SKM-1 treated with dmso at 0.1 percent for 144 hours (cell line): ENCODE measurements at regions not wholly inside any gene's neighbourhood (a gene's known extent, or its start where the extent isn't known, plus 50 kb on each side); places are given as distances from the start of the nearest gene placed in this dataset.

Experiments used
- DNase-seq: peaks from one replicate; lab custom pipeline; 2025; ENCODE audit not compliant: unreplicated experiment; lab: John Stamatoyannopoulos, UW

DNA sequence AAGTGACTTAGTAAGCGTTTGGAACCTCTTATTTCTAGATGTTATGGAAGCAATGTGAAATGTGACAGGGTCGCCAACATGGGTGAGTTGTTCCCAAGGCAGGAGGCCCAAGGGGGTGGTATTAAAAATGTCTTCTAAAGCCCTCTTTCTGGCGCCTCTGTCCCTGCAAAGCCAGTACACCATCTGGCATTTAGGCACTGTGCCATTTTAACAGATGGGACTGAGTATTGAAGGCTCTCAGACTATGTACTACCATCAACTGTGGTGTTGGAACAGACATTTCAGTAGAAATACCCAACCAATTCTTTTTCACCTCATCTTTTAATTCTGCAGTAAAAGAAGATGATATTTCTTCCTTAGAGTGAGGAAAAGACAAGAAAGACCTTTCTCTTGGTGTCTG, 384.5 kb upstream of the MMADHC start:
- no peak for DNase-seq

DNA sequence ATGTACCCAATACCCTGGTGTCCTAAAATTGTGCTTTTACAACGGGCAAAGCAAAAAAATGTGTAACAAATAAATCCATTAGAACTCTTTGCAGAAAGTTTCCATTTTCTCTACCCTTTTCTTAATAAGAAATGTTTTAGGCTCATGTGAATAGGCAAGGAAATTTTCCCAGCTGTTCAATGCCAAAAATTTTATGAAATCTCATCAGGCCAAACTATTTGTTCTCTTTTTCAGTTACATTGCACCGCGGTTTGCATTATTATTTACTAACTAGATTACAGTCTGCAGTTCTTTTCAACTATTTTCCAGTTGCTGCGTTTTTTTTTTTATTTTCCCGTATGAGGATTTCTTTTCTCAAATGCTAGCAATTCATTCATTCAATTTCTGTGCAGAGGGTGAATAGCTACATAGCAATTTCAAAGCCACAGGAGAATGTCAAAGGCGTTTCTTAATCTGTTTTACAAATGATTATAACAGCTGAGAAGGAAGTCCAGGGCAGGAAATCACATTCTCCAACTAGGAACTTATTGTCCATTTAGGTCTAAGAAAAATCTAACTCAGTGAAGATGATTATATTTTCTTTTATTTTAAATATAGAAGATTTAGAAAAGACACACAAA, 367.5 kb upstream of the MMADHC start:
- DNase-seq, result no peak

DNA sequence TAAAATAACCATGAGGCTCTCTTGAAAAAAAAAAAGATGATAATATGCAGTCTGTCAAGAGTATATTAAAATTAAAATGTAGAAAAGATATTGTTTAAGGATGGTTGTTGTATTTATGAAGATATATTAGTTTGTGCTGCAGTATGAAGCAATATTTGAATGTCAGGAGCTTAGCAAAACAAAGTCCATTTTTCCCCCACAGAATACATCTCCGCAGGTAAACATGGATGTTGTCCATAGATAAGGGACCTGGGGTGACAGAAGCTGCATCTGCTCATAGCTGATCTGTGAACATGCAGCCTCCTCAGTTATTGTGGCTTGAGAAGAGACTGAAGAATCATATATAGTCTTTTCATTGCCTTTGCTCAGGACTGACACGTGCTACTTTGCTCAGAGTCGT, 366.1 kb upstream of the MMADHC start:
- no peak for DNase-seq

DNA sequence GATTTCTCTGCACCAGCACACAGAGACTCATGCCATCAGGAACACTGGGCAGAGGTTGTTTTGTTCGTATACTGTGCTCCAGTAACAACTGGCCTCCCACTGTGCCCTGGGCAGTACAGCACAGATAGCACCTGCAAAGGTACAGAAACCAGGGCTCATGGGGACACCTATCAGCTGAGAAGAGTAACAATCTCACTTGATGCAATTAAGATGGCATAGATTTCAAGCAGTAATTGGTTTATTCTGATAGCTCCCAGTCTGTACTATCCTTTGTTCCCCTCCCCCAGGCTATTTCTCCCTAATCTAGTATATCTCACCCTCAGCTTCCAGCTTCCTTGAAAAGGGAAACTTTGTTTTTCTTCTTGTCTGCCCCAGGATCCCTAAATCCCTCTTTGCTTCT, 343.9 kb upstream of the MMADHC start:
- DNase-seq, result no peak

DNA sequence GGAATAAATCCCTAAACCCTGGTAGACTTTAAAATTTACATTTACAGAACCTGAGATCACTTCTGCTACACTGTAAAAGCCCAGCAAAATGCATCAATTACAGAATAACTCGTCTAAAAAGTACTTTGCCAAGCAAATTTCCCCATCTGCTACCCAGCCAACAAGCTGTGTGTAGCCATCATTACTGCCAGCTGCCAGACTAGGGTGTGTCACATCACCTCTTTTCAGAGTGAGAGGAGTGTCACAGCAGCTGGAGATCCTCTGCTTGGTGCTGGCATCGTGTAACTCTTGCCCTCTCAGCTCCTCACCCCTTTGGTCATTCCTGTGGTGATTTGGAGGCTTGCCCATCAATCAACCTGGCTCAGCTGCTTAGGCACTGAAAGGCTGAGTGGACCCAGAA, 340.4 kb upstream of the MMADHC start:
- DNase-seq, result no peak

DNA sequence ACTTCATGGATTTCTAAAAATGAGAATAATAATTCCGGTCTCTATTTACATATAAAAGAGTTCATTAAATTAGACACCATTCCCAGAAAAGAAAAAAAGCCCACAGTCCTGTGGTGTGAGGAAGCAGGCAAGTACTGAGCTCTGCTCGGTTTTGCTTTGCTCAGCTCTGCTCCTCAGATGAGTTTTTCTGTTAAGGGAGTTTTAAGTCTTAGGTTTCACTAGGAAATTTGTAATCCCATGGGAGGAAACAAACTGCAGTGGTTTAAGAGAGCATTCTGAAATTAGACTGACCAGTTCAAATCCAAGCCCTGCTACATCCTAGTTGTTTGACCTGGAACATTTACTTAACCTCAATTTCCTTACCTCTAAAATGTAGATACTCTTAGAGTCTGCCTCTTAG, 338.6 kb upstream of the MMADHC start:
- DNase-seq, result no peak

DNA sequence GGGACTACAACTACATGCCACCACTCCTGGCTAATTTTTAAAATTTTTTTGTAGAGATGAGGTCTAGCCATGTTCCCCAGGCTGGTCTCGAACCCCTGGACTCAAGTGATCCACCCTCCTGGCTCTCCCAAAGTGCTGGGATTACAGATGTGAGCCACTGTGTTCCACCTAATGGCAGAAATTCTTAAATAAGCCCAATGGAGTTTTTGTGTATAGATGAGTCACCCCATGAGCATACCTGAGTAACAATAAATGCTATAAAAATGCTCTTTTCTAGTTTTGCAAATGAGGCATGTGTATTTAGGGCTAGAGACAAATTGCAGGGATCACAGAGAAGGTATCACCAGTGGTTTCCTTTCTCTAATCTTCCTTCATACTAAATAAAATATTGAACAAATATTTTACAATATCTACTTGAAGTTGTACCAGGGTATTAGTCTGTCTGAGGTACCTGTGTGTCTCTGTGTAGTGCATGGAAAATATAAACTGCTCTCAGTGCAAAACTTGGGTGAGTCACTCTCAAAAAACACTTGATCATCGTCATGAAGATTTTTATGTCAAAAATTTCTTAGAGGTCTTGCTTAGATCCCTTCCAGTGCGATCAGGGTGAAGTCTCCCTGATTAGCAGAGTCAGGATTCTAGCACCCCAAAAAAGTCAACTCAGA, 337.1 kb upstream of the MMADHC start:
- no peak for DNase-seq

DNA sequence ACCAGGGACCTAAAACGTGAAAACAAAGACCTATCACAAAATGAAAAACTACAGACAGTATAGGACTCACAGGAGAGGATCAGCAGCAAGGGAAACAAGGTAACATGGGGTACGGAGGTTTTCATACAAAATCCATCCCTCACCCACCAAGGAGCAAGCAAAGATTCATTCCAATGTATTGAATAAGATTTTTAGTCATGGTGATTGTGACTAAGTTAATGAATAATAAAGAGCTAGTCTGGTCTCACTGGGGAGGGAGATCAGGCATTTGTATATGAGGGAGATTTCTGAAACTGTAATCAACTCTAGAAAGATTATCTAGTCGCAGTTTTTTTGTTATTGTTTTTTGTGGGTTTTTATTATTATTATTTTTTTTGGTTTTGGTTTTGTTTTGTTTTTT, 336.5 kb upstream of the MMADHC start:
- DNase-seq, result no peak

DNA sequence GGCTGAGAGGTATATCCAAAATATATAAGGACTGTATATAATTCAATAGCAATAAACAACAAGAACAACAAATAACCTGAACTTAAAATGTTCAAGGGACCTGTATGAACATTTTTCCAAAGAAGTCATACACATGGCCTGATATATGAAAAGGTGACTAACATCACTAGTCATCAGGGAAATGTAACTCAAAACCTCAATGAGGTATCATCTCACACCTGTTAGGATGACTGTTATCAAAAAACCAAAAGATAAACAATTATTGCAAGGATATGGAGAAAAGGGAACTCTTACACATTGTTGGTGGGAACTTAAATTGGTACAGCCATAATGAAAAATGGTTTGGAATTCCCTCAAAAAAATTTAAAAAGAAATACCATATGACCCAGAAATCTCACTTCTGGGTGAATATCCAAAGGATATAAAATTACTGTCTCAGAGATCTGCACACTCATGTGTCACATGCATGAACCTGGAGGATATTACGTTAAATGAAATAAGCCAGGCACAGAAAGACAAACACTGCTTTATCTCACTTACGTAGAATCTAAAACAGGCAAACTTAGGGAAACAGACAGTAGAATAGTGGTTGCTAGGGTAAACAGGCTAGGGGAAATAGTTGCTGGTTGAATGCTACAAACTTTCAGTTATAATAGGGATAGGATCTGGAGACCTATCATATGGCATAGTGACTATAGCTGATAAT, 334.5 kb upstream of the MMADHC start:
- DNase-seq, result no peak

DNA sequence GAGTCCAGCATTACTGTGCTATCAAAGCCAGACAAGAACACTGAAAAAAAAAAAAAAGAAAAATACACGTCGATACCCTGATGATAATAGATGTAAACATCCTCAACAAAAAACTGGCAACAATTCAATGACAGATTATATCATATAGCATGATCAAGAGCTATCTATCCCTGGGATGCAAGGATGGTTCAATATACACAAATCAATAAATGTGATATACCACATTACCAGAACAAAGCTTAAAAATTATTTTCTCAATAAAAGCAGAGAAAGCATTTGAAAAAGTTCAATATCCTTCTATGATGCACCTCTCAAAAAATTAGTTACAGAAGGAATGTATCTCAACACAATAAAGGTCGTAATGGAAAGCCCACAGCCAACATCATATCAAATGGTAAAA, 332.8 kb upstream of the MMADHC start:
- DNase-seq, result no peak

DNA sequence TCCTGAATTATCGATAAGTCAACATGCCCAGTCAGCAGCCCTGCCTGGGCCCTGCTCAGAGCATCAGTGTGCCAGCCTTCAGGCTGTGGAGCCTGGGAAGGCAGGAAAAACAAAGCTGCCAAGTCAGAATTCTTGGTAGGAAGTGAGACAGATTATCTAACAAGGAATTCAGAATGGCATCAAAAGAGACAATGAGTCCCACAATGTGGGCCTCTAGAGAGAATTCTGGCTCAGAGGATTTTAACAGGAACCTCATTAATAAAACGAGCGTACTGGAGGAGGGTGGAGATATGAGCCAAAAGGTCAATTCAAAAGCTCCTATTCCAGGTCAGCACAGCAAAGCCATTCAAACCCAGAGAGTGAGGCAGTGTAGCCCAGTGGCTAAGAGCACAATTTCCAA, 327.6 kb upstream of the MMADHC start:
- DNase-seq, result no peak

DNA sequence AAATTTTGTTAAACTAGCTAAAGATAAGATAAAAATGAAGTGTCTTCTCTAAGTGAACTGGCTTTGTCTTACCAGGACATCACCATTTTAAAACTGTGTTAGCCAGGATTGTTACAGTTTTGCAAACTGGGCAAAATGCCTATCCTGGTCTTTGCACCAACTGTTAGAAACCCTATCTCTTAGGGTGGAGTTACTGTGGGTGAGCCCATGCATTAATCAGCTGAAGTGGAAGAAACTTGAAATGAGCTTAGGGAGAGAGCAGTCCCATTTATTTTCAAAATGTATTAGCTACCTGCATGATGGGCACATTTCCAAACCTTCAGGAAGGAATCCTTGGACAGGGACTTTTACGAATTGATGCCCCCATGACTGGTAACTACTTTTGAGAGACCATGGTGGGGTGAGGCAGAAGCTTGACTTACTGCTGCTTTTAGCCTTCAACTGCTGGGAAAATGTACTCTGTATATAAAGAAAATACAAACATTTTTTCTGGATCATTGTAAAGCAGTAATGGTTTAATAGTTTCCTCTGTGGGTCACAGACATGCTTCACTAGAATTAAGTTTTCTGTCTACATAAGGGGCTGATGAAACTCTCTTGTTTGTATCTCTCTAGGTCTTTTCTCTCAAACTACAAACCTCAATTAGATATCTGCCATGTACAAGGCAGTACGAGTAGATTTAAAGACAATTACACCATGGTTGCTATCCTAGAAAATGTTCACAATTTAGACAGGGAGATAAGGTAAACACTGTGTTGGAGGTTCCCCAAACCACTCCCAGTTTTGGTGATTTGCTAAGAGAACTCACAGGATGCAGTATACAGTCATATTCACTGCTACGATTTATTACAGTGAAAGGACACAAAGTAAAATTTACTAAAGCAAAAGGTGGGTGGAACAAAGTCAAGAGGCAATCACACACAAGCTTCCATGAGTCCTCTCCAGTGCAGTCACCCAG, 321.4 kb upstream of the MMADHC start:
- DNase-seq, result no peak

DNA sequence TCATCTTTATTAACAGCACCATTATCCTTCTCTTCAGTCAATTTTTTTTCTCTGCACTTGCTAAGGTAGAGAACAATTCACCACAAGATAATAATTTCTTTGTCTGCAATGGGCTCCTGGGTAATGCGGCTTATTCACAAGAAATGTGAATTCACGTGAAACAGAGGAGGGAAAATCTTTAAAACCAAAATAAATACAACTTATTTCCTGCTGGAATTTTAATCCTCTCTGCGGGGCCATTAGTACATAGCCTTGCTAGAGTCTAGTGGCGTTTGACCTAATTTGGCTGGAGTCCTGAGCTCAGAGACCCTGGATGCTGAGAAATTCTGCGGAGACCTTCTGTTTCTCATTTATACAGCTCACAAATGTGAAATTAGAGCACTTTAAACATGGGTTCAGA, 319.3 kb upstream of the MMADHC start:
- no peak for DNase-seq

DNA sequence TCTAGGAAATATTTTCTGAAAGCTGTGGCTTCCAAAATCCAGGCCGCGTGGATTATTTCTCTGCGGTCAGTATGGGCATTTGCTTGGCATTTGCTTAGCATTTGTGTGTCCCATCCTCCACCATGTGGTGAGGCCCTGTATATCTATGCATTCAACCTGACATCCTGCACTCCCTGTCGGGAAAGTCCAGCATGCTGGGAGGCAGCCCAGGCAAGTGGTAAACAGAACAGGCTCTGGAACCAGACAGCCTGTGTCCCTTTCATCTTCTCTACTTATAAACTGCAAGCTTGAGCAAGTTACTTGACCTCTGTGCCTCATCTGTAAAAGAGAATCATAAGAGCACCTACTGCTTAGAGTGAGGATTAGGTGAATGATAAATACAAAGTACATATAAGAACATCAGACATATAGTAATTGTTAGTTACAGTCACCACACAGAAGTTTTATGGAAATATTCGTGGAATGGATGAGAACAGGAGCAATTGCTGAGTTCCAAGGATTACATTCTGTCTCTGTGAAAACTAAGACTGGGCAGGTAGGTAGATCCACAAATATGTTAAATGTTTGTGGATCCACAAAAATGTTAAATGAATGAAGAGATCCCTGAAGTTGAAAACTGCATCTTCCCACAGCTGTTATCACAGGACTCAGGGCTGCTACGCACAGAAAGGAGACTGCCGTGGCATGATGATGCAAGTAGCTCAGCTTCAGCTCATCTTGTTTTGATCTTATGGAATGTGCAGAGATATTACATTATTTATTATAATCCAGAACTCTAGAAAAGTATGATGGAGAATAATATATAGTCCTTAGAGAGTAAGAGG, 317.0 kb upstream of the MMADHC start:
- no peak for DNase-seq

DNA sequence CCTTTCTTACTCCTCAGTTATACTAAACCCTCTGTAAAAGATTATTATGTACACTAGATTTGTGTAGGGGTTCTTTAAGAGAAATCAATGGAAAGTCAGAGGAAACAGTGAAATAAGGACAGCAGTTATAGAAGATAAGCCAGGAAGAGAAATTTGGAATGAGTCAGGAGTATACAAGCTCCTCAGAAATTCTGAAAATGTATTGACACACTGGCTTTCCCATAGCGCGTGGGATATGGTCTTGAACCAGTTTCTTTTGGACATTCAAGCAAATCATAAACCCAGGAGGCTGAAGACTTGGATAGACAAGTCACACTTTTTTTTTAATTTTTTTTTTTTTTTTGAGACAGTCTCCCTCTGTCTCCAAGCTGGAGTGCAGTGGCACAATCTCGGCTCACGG, 316.1 kb upstream of the MMADHC start:
- no peak for DNase-seq

DNA sequence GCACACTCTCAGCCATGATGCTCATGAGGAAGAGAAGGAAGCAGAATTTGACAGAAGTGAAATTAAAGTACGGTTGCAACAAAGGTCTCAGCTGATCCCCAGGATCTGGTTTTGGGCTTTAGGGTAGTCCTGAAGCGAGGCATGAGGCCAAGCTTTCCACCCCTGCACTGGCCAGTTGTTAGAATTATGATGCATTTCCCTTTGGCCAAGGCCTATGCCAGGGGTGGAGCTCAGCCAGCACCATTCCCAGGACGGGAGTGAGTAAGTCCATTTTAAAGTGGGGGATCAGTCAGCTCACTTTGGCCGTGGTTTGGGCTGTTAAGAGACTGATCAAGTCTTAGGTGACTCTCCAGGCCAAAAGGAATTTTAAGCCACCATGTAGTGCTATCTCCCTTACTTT, 314.5 kb upstream of the MMADHC start:
- DNase-seq, result no peak

DNA sequence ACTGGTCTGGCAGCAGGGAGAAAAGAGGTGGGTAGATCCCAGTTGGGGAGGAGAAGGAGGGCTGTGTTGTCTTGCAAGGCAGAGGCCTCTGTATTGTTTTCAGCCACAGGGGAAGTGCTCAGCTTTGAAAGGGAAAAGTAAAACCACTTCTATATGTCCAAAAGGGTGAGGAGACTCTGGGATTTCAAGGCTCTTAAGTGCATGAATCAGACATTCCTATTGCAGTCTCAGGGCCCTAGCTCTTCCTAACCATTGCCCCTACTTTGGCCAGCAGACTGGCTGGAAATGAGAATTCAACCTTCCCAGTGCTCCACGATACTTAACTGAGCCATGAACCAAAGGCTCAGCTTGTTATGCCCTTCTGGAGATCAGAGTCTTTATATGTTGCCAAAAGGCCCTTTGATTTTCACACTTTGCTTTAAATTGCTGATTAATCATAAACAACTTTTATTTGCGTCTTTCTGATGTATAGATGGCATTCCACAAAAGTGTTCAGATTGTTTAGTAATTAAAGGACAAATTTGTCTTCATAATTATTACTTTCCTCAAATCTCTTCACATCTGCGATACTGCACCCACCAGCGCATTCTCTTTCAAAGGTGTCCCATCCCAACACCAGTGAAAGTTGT, 313.8 kb upstream of the MMADHC start:
- DNase-seq, result no peak

DNA sequence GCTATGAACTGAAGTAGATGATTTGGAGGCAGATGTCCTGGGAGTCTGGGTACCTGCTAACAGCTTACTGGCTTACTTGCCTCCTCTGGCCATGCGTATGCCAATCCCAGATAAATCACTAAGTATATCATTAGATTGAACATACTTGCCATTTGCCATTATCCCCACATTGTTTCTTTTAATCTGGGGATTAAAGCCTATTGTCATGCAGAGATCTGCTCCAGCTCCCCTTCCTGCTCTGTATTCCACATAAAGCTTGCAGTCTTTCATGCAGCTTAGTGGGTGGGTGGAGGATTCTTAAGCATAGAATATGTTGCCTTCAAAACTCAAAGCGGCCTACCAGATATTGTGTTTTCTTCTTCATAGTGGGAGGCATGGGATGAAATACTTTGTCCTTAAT, 311.8 kb upstream of the MMADHC start:
- DNase-seq, result no peak

DNA sequence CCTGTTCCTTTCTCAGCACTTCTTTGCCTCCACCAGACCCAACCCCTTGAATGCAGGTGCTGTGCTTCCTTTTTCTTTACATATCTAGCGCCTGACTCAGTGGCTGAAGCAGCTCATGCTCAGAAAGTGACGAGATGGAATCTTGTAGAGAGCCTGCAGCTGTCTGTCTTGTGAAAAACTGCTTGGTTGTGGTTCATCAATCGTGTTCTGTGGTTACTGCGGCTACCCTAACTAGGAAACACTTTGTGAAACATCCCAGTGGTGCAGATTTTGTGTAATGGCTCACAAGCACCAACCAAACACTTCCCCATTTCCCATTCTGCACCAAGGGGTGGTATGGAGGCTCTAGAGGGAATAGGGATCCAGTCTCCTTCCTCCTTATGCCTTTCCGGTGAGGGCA, 307.2 kb upstream of the MMADHC start:
- peak; percentile 90 for DNase-seq

DNA sequence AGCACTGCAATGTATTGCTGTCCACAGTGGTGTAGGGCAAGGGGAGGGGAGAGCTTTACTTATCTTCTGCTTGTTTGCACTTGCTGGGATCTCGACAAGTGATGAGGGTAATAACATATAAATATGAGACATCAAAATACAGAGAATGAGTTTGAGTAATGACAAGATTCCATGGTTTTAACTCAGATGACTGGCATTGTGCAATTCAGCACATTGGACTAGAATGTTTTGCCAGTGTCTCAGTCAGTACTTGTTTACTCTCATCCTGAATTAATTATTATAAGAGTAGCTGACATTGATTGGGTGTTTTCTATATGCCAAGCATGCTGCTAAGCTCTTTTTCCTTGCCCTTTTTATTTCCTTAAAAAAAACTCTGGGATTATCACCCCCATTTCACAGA, 306.7 kb upstream of the MMADHC start:
- no peak for DNase-seq
